ENCODE measurements at regions not wholly inside any gene's neighbourhood (a gene's known extent, or its start where the extent isn't known, plus 50 kb on each side); places are given as distances from the start of the nearest gene placed in this dataset.
"Not testable (repeated sequence)": the region's sequence is repeated elsewhere in the genome, so short reads cannot be mapped to it uniquely, and the experiment has no call there.

DNA sequence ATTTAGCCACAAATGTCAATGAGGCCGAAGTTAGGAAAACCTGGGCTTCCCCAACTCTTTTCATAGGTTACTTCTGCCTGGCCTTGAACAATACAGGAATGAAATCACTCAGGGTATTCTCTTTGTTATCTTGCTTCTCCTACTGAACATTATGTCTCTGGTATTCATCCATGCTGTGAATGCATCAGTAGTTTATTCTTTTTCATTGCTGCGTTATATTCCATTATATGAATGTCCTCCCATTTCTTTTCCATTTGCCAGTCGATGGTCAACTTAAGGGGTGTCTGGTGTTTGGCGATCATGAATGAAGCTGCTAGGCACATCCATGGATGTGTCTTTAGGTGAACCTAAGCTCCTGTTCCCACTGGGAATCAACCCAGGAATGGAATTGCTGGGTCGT, 128.3 kb downstream of the CRLF3 start:
- Histone ChIP-seq H3K4me1 (ENCODE audit: control insufficient read depth, insufficient read depth, low read length) (peaks cover 3% of the 10 kb centered on the region), H3K27me3 (ENCODE audit: control insufficient read depth, insufficient read depth, low read length) (no peaks in the 10 kb centered on the region), H3K4me3 (ENCODE audit: low read depth, low read length) (no peak overlapping the region), H3K9me3 (ENCODE audit: control insufficient read depth, insufficient read depth, low read length) (no peaks in the 10 kb centered on the region), H3K36me3 (ENCODE audit: control insufficient read depth, insufficient read depth, low read length) (no peaks in the 10 kb centered on the region), H3K9ac (ENCODE audit: low read depth, low read length) (no peak overlapping the region)

DNA sequence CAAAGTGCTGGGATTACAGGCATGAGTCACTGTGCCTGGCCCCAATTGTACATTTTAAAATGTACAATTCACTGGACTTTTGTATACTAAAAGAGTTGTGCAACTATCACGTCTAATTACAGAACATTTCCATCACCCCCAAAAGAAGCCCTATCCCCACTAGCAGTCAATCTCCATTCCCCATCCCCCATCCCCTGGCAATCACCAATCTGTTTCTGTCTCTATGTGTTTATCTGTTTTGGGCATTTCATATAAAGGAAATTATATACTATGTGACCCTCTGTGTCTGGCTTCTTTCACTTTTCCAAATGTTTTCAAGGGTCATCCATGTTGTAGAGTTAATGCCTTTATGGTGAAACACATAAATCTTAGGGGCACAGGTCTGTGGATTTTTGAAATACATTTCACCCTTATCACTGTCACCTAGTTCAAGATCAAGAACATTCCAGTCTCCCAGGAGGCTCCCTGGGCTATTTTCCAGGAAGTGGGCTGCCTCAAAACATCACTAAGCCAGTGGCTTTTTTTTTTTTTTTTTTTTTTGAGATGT, 129.2 kb downstream of the CRLF3 start:
- H3K9ac ChIP-seq (ENCODE audit: low read depth, low read length); H3K4me1 ChIP-seq (ENCODE audit: control insufficient read depth, insufficient read depth, low read length); H3K4me3 ChIP-seq (ENCODE audit: low read depth, low read length); H3K27me3 ChIP-seq (ENCODE audit: control insufficient read depth, insufficient read depth, low read length); H3K36me3 ChIP-seq (ENCODE audit: control insufficient read depth, insufficient read depth, low read length); H3K9me3 ChIP-seq (ENCODE audit: control insufficient read depth, insufficient read depth, low read length): not testable (repeated sequence)

DNA sequence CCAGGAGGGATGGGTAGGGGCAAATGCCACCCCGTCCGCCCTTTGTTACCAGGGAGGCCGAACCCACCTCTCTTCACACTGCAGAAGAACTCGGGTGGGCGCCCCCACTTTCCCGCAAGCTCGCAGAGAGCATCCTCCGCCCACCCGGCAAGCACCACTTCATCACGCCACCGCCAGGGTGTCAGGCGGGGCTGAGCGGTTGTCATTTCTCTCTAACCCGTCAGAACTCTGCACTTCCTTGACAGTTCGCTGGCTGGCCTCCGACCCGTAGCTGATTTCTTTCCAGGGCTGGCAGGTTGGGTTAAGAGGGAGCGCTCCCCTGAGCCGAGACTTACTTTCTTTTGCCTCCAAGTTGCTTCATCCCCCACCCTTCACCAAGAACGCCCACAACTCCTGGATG, 130.7 kb downstream of the CRLF3 start:
- H3K4me3 ChIP-seq (ENCODE audit: low read depth, low read length): peak overlapping the region; percentile 32
- not testable (repeated sequence) for H3K9ac ChIP-seq (ENCODE audit: low read depth, low read length); H3K27me3 ChIP-seq (ENCODE audit: control insufficient read depth, insufficient read depth, low read length)

DNA sequence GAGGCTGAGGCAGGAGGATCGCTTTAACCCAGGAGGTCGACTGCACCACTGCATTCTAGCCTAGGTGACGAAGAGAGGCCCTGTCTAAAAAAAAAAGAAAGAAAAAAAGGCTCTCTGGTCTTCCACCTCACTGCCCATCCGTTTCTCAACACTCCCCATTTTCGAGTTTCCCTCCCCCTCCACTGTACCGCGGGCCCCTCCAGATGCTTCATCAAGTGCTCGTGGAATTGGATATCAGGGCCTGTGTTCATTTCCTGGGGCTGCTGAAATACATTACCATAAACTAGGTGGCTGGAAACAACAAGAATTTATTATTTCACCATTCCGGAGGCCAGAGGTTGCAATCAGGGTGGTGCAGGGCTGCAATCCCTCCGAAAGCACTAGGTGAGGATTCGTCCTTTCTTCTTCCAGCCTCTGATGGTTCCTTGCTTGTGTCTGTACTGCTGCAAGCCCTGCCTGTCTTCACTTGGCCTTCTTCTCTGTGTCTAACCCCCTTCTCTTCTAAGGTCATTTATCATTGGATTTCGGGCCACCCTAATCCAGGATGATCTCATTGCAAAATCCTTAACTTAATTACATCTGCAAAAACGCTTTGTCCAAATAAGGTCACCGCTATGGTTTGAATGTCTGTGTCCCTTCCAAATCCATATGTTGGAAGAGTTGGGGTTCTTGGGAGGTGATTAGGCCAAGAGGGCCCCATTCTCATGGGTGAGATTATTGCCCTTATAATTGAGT, 135.1 kb downstream of the CRLF3 start:
- not testable (repeated sequence) for H3K36me3 ChIP-seq (ENCODE audit: control insufficient read depth, insufficient read depth, low read length); H3K9ac ChIP-seq (ENCODE audit: low read depth, low read length); H3K27me3 ChIP-seq (ENCODE audit: control insufficient read depth, insufficient read depth, low read length); H3K4me3 ChIP-seq (ENCODE audit: low read depth, low read length); H3K9me3 ChIP-seq (ENCODE audit: control insufficient read depth, insufficient read depth, low read length); H3K4me1 ChIP-seq (ENCODE audit: control insufficient read depth, insufficient read depth, low read length)

More for the DNA sequence above, 130.7 kb downstream of the CRLF3 start:
- H3K36me3 ChIP-seq (ENCODE audit: control insufficient read depth, insufficient read depth, low read length); H3K4me1 ChIP-seq (ENCODE audit: control insufficient read depth, insufficient read depth, low read length); H3K9me3 ChIP-seq (ENCODE audit: control insufficient read depth, insufficient read depth, low read length): not testable (repeated sequence)

DNA sequence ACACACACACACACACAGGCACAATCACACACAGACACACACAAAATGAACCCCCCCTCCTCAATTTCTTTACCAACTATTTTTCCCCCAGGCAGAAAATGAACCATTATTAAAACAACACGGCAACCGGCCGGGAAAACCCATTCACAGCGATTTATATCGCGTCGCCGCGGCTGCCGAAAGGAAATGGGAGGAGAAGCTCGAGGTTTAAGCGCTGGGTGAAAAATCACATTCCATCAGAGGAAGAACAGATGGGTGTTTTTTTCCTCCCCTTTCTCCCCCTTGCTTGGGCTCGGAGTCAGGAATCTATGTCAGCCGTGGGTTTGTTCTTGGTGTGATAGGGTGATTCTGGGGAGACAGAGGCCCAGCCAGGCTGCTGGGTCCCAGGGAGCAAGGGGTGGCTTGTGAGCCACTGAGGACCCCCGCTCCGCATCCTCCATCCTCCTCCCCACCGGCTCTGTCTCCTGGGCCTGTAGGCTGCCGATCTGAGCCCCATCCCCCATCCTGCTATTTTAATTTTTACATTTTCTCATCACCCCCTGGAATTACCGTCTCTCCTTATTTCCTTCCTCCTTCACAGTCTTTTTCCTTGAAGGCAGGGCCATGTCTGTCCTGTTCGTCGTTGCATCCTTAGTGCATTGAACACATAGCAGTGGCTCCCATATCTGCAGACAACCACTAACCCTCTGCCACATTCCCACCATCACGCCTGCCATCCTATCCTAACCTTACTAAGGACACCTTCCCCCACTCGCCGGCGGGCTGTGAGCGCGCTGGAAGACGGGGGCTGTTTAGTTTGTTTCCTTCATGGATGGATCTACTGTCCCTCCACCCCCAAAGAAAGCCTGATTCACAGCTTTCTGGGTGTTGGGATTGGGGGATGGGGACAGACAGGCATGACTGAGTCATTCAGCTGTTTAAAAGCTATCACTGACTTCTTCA, 137.7 kb downstream of the CRLF3 start:
- not testable (repeated sequence) for H3K36me3 ChIP-seq (ENCODE audit: control insufficient read depth, insufficient read depth, low read length); H3K27me3 ChIP-seq (ENCODE audit: control insufficient read depth, insufficient read depth, low read length); H3K4me3 ChIP-seq (ENCODE audit: low read depth, low read length); H3K9me3 ChIP-seq (ENCODE audit: control insufficient read depth, insufficient read depth, low read length); H3K9ac ChIP-seq (ENCODE audit: low read depth, low read length); H3K4me1 ChIP-seq (ENCODE audit: control insufficient read depth, insufficient read depth, low read length)

DNA sequence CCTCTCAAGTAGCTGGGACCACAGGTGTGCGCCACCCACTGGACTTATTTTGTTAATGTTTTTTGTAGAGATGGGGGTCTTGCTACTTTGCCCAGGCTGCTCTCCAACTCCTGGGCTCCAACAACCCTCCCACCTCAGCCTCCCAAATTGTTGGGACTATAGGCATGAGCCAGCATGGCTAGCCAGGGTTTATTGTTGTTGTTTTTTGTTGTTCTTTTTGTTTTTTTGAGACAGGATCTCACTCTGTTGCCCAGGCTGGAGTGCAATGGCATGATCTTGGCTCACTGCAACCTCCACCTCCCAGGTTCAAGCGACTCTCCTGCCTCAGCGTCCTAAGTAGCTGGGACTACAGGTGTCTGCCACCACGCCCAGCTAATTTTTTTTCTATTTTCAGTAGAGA, 142.2 kb downstream of the CRLF3 start:
- H3K9ac ChIP-seq (ENCODE audit: low read depth, low read length); H3K9me3 ChIP-seq (ENCODE audit: control insufficient read depth, insufficient read depth, low read length); H3K36me3 ChIP-seq (ENCODE audit: control insufficient read depth, insufficient read depth, low read length); H3K27me3 ChIP-seq (ENCODE audit: control insufficient read depth, insufficient read depth, low read length); H3K4me1 ChIP-seq (ENCODE audit: control insufficient read depth, insufficient read depth, low read length); H3K4me3 ChIP-seq (ENCODE audit: low read depth, low read length): not testable (repeated sequence)

DNA sequence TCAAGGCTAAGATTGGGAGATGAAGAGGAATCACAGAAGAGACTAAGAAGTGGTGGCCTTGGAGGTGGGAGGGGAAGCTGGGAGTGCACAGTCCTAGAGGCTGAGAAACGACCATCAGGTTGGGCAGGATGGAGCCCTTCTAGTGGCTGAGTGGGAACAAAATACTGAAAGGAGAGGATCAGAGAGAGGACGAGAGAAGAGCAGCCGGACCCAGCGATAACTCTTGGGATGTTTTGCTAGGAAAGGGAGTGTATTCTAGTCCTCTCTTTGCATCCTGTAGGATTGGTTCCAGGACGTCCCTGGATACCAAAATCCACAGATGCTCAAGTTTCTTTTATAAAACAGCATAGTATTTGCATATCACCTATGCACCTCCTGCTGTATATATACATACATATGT, 143.8 kb downstream of the CRLF3 start:
- not testable (repeated sequence) for H3K4me1 ChIP-seq (ENCODE audit: control insufficient read depth, insufficient read depth, low read length); H3K36me3 ChIP-seq (ENCODE audit: control insufficient read depth, insufficient read depth, low read length); H3K4me3 ChIP-seq (ENCODE audit: low read depth, low read length); H3K9me3 ChIP-seq (ENCODE audit: control insufficient read depth, insufficient read depth, low read length); H3K9ac ChIP-seq (ENCODE audit: low read depth, low read length); H3K27me3 ChIP-seq (ENCODE audit: control insufficient read depth, insufficient read depth, low read length)

DNA sequence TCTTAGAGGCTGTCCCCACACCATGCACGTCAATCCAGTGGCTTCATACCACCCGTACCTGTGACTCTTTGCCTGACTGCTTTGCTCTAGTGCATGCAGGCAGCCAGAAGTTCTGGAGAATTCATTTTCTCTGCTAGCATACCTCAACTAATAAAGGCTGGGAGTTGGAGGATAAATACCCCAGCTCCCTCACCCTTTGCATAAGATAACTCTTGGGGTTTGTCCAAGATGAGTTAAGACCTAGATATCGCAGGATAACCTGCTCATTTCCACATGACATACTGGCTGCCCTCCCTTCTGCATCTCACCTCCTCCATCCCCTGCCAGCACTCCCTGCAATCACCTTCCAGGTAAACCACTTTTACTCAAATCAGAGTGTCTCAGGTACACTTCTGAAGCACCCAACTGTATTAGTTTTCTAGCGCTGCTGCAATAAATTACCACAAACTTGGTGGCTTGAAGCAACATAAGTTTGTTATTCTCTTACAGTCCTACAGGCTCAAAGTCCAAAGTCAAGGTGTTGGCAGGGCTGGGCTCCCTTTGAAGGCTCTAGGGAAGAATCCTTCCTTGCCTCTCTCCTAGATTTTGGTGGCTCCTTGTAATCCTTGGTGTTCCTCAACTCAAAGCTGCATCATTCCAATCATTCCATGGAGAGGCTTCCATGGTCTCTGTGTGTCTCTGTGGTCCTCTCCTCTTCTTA, 146.8 kb downstream of the CRLF3 start:
- H3K36me3 ChIP-seq (ENCODE audit: control insufficient read depth, insufficient read depth, low read length): no peaks in the 10 kb centered on the region
- no peaks in the 10 kb centered on the region for H3K9me3 ChIP-seq (ENCODE audit: control insufficient read depth, insufficient read depth, low read length)
- no peaks in the 10 kb centered on the region for H3K4me1 ChIP-seq (ENCODE audit: control insufficient read depth, insufficient read depth, low read length)
- H3K4me3 ChIP-seq (ENCODE audit: low read depth, low read length): no peak overlapping the region
- no peak overlapping the region for H3K9ac ChIP-seq (ENCODE audit: low read depth, low read length)
- H3K27me3 ChIP-seq (ENCODE audit: control insufficient read depth, insufficient read depth, low read length): no peaks in the 10 kb centered on the region

DNA sequence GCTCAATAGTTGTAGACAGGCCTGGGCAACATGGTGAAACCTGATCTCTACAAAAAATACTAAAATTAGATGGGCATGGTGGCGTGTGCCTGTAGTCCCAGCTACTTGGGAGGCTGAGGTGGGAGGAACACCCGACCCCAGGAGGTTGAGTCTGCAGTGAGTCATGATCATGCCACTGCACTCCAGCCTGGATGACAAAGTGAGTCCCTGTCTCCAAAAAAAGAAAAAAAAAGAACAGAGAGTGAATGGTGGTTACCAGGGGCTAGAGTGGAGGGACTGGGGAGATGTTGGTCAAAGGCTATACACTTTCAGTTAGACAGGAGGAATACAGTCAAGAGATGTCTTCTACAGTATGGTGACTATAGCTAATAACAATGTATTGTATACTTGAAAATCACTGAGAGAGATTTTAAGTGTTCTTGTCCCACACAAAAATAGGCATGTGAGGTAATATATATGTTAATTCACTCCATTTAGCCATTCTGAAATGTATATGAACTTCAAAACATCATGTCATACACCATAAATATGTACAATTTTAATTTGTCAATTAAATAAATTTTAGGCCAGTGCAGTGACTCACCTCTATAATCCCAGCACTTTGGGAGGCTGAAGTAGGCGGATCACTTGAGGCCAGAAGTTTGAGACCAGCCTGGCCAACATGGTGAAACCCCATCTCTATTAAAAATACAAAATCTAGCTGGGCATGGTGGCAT, 148.6 kb downstream of the CRLF3 start:
- not testable (repeated sequence) for H3K36me3 ChIP-seq (ENCODE audit: control insufficient read depth, insufficient read depth, low read length); H3K4me1 ChIP-seq (ENCODE audit: control insufficient read depth, insufficient read depth, low read length); H3K4me3 ChIP-seq (ENCODE audit: low read depth, low read length); H3K9ac ChIP-seq (ENCODE audit: low read depth, low read length); H3K9me3 ChIP-seq (ENCODE audit: control insufficient read depth, insufficient read depth, low read length); H3K27me3 ChIP-seq (ENCODE audit: control insufficient read depth, insufficient read depth, low read length)

DNA sequence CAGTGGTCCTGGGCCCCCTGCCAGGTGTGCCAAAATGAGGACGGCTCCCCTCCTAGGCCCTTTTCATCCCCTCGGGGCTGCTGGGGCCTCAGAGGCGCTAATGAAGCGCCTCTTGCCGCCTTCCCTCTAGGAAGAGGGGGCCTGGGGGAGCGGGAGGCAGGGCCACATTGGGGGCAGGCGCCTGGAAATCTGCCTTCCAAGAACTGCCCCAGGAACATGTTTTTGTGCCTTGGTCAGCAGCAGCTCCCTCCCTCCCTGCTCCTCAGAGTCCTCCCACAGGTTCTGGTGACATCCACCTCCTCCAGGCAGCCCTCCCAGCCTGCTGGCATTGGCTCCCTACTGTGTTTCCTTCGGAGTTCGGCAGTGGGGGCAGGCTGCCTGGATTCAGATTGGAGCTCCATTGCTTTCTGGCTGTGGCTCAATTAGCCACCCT, 155.3 kb downstream of the CRLF3 start:
- H3K4me3 ChIP-seq (ENCODE audit: low read depth, low read length); H3K4me1 ChIP-seq (ENCODE audit: control insufficient read depth, insufficient read depth, low read length); H3K9me3 ChIP-seq (ENCODE audit: control insufficient read depth, insufficient read depth, low read length); H3K36me3 ChIP-seq (ENCODE audit: control insufficient read depth, insufficient read depth, low read length); H3K9ac ChIP-seq (ENCODE audit: low read depth, low read length); H3K27me3 ChIP-seq (ENCODE audit: control insufficient read depth, insufficient read depth, low read length): not testable (repeated sequence)

DNA sequence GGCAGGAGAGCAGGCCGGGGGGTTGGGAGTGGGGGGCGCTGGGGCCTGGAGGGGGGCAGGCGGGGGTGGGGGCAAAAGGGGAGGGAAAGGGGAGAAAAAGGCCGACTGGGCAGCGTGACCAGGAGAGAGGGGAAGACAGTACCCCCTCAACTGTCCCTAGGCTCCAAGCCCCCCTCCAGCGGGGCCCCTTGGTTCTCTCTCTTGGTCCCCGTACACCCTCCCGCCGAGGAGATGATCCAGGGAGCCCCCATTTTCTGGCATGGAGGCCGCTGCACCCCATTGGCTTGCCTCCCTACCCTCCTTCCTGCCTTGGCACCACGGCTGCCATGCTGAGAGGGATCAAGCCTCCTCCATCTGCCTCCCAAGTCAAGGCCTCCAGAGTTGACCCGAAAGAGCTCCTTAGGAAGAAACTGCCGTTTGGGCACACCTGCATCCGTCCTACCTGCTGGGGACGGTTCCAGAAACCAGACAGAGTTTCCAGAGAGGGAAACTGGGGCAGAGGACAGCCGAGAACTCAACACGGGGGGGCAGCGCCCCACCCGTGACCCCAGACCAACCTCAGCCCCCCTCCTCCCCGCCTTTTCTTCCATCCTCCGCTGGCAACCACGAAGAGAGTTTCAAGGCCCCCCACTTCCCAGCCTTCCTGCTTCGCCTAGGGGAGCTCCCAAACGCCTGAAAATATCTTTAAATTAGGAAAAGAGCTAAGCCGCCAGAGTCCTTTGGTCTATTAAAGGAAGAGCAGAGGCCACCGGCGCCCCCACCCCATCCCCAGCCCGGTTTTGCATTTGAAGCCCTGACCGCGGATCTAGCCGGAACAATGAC, 155.9 kb downstream of the CRLF3 start:
- H3K4me3 ChIP-seq (ENCODE audit: low read depth, low read length); H3K9ac ChIP-seq (ENCODE audit: low read depth, low read length); H3K36me3 ChIP-seq (ENCODE audit: control insufficient read depth, insufficient read depth, low read length); H3K27me3 ChIP-seq (ENCODE audit: control insufficient read depth, insufficient read depth, low read length); H3K4me1 ChIP-seq (ENCODE audit: control insufficient read depth, insufficient read depth, low read length); H3K9me3 ChIP-seq (ENCODE audit: control insufficient read depth, insufficient read depth, low read length): not testable (repeated sequence)

Measured in iPS-15b (cell line).